GM23338 (cell line): ENCODE measurements at regions not wholly inside any gene's neighbourhood (a gene's known extent, or its start where the extent isn't known, plus 50 kb on each side); places are given as distances from the start of the nearest gene placed in this dataset.
A peak's percentile ranks its signal among the peaks of the same experiment; 100 is the strongest.

Experiments
- CREB1 ChIP-seq: fragments of 250-450 bp; sonication (Bioruptor Pico); IDR thresholded peaks from 2 replicates; pipeline ENCODE4 v1.5.0; 2020; ENCODE audit warnings: low read depth, mild to moderate bottlenecking, moderate library complexity
- CTCF ChIP-seq, 2 experiments: fragments of 200-600 bp in 1 of 2; sonication (generic) in 1 of 2; conservative IDR thresholded peaks; 2 replicates each; pipeline versions ENCODE4 v1.5.1 to v1.6.1; 2016 to 2017; ENCODE audit warnings: antibody characterized with exemption in 2 of 2, low read depth in 2 of 2, mild to moderate bottlenecking in 2 of 2, moderate library complexity in 1 of 2
- EZH2 ChIP-seq: fragments of 200-600 bp; sonication (generic); IDR thresholded peaks from one replicate; pipeline ENCODE4 v1.8.0; 2017; ENCODE audit warnings: antibody characterized with exemption, mild to moderate bottlenecking, low read depth; ENCODE audit not compliant: unreplicated experiment
- EZH2phosphoT487 ChIP-seq: fragments of 200-600 bp; sonication (generic); IDR thresholded peaks from one replicate; pipeline ENCODE4 v1.8.1; 2018; ENCODE audit warnings: antibody characterized with exemption; ENCODE audit not compliant: unreplicated experiment
- JUNB ChIP-seq: IDR thresholded peaks from one replicate; pipeline ENCODE4 v1.6.1; 2016; ENCODE audit warnings: antibody characterized with exemption; ENCODE audit not compliant: unreplicated experiment
- NANOG ChIP-seq: IDR thresholded peaks from 2 replicates; pipeline ENCODE4 v1.6.1; 2016; ENCODE audit warnings: antibody characterized with exemption, borderline replicate concordance
- POLR2AphosphoS5 ChIP-seq: IDR thresholded peaks from 2 replicates; pipeline ENCODE4 v1.6.1; 2016; ENCODE audit warnings: antibody characterized with exemption, low read depth
- REST ChIP-seq: IDR thresholded peaks from one replicate; pipeline ENCODE4 v1.6.1; 2018; ENCODE audit warnings: antibody characterized with exemption; ENCODE audit not compliant: unreplicated experiment
- STAT1 ChIP-seq: IDR thresholded peaks from one replicate; pipeline ENCODE4 v1.6.1; 2016; ENCODE audit warnings: antibody characterized with exemption; ENCODE audit not compliant: unreplicated experiment
- TF ChIP-seq, protein P1 (sequence below): IDR thresholded peaks from 2 replicates; pipeline ENCODE4 v1.6.1; 2016; ENCODE audit warnings: antibody characterized with exemption

- TF ChIP-seq CTCF (conservative IDR thresholded peaks at IDR 0.05; ENCODE audit: low read depth in 2 of 2) (no peak), EZH2 (no peak), REST (no peak), NANOG (no peak), POLR2AphosphoS5 (peak; percentile 45; the same call in 1 of the 2 replicates), CREB1 (CRISPR knock-in tag) (no peak; the same call in 1 of the 2 replicates), JUNB (no peak), EZH2phosphoT487 (no peak), STAT1 (no peak)
- TF ChIP-seq, protein P1, sequence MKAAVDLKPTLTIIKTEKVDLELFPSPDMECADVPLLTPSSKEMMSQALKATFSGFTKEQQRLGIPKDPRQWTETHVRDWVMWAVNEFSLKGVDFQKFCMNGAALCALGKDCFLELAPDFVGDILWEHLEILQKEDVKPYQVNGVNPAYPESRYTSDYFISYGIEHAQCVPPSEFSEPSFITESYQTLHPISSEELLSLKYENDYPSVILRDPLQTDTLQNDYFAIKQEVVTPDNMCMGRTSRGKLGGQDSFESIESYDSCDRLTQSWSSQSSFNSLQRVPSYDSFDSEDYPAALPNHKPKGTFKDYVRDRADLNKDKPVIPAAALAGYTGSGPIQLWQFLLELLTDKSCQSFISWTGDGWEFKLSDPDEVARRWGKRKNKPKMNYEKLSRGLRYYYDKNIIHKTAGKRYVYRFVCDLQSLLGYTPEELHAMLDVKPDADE = no peak
These were observed 81.5 kb downstream of the CHRNA1 start for GRCh38 chr2:174682578-174683391.
